DMS 273 treated with DMSO at 0.1 percent for 48 hours (cell line): ENCODE measurements at regions not wholly inside any gene's neighbourhood (a gene's known extent, or its start where the extent isn't known, plus 50 kb on each side); places are given as distances from the start of the nearest gene placed in this dataset.
"Not testable (repeated sequence)": the region's sequence is repeated elsewhere in the genome, so short reads cannot be mapped to it uniquely, and the experiment has no call there.

Experiments used
- DNase-seq: peaks from one replicate; lab custom pipeline; 2025; lab: John Stamatoyannopoulos, UW

DNA sequence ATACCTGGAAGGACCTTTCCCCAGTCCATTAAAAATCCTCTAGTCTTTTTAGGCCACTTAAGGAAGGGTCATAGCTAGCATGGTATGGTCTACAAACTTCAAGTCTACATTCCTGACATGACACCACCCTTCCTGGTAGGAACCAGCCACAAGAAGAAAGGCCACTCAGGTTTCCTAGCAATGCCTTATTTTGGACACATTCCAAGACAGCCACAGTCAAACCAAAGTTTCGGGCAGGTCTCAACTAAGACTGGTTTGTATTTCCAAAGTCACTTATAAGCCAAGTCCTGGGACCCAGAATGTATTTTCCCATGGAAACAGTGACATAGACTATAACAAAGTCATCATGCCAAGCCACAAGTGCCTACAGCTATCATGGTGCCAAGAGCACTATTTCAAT is 50.6 kb upstream of the SLC44A3 start:
- no peak for DNase-seq

DNA sequence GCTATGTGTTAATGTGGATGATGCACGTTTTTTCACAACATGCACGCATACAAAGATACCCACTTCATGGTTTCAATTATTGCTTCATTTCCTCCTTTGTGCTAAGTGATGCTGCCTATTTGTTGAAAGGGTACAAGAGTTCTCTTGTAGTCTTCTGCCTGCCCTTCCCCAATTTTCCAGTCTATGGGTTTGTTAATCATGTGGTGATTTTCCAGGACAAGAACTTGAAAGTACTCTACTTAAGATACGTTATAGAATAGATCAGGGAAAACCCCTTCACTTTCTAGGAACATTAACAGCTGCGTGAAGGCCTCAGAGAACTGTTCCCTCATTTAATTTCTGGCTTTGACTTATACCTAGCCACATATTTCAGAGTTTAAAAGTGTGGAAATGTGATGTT is 52.1 kb upstream of the SLC44A3 start:
- DNase-seq = no peak

DNA sequence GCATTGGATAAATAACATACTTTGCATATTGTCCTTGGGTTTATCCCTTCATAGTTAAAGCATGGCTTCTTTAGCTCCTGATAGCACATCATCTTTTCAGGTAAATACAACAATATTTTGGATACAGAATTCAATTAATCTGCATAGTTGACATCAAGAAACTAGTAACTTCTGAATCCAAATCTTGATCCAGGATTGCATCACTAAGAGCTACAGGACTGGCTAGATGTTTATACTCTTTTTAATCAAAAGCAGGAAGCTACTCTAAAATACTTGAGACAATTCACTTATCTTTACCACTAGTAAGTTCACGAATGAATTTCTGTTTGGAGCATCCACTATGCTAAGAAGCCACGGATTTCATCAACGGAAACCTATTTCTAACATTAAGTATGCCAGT is 54.2 kb upstream of the SLC44A3 start:
- no peak for DNase-seq

DNA sequence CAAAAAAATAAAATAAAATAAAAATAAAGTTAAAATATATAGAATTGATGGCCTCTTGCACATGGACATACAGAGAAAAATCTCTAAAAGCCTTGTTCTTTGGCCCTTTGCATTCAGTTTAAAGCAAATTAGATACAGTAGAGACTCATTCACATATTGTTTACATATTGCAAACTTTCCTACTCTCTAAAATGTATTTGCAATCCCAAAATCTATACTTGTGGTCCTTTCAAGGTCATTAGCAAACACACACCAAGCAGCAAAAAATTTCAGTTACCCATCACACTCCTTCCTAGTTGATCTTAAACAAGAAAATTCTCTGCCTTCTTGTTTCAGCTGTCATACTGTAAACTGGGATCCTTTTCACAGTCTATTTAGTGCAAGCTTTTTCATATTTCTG is 61.0 kb upstream of the SLC44A3 start:
- DNase-seq = no peak

DNA sequence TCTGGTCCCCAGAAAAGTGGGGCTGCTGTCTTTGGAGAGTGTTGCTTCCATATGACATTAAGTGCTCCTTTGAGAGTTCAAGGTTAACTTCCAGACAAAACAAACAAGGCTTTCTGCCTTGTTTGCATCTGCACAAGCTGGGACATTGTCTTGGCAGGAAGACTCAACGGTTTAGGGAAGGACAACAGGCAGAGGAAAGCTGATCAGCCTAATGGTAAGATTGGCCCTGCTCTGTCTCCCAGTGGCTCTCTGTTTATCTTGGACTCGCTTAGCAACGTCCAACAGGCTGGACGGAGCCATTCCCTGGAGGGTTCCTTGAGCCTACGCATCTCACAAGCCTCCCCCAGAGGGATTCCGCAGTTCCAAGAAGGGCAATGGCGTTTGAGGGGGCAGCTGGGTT is 62.2 kb upstream of the SLC44A3 start:
- no peak for DNase-seq

DNA sequence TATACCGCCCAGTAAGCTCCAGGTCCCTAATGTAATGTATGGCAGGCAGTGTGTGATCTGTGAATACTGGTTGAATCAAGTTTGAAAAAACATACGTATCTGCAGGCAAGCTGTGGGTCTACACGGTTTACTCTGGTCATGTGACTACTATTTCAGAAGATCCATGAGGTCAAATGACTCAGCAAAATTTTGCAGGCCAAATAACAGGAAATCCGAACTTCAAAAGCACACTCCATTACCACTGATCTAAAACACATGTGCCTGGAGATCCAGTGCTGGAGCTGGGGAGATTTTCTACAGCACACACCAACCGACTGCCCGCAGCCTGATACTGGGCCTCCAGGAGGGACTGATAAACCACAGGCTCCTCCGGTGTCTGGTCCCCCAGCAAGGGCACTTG is 64.5 kb upstream of the SLC44A3 start:
- DNase-seq = no peak

DNA sequence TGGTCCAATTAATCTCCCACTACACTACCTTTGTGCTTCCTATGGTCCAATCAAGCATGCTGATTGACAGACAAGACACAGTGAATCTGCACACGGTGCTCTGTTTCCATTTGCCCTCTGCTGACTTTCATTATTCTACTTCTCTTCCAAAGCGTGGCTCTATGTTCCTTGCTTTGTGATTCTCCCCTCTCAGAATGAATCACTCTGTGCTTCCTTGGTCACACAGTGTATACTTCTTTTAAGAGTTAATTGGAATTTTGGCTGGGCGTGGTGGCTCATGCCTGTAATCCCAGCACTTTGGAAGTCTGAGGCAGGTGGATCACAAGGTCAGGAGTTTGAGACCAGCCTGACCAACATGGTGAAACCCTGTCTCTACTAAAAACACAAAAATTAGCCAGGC is 65.1 kb upstream of the SLC44A3 start:
- DNase-seq = not testable (repeated sequence)

DNA sequence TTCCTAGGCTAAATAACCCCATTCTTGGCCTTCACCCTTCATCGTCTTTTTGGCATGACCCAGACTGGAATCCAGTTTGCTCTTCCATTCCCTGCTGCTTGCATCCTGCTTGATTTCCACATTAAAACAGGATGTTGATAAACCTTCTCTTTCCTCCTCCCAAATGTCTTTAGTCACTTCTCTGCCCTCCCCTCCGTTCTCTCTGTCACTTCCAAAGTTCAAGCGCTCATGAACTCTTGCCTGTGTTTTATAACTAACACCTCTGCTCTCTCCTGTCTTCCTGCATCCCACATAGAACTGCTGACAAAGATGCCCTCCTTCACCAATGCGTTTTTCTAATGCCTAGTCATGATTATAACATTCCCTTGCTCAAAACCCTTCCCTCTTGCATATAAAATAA is 65.6 kb upstream of the SLC44A3 start:
- DNase-seq = no peak

DNA sequence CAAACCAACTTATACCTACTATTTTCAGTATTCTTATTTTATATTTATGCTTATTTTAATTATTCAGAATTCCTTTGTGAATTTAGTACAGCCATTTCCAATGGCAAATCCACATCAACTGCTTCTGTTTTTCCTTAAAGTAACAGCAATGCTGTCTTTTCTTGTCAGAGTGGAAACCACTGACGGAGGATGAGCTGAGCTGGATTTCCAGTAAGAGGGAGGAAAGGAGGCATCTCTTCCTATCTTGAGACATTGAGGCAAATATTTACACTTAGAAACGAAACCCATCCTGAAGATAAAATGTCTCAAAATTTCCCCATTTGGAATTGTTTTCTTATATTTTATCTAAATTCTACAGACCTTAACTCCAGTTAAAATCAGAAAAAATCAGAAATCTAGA is 66.1 kb upstream of the SLC44A3 start:
- DNase-seq = no peak

DNA sequence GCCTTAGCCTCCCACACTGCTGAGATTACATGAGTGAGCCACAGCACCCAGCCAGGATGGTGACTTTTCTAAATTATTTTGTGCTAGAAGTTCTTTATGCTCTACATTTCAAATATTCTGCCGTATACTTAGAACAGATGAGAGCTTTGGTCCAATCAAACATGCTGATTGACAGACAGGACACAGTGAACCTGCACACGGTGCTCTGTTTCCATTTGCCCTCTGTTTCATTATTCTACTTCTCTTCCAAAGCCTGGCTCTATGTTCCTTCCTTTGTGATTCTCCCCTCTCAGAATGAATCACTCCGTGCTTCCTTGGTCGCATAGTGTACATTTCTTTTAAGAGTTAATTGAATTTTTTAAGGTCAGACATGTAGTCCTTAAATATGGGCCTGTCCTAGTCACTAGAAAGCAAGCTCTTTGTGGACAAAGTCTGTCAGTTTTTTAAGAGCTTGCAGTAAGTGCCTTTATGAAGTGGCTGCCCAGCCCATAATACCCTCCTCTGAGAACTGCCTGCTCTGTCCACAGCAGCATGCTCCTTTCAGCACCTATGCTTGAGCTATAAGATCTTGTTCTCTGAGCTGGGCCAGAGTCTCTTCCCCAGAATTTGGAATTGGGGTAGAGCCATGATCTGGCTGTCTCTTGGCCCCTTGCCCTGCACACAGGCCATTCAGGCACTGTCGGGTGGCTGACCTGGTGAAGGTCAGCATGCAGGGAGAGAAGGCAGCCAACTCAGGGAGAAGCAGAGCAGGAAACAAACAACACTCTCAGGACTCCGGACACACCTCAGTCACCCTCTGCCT is 66.8 kb upstream of the SLC44A3 start:
- no peak for DNase-seq

DNA sequence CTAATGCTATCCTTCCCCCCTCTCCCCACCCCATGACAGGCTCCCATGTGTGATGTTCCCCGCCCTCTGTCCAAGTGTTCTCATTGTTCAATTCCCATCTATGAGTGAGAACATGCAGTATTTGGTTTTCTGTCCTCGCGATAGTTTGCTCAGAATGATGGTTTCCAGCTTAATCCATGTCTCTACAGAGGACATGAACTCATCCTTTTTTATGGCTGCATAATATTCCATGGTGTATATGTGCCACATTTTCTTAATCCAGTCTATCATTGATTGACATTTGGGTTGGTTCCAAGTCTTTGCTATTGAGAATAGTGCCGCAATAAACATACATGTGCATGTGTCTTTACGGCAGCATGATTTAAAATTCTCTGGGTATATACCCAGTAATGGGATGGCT is 68.7 kb upstream of the SLC44A3 start:
- DNase-seq = not testable (repeated sequence)

DNA sequence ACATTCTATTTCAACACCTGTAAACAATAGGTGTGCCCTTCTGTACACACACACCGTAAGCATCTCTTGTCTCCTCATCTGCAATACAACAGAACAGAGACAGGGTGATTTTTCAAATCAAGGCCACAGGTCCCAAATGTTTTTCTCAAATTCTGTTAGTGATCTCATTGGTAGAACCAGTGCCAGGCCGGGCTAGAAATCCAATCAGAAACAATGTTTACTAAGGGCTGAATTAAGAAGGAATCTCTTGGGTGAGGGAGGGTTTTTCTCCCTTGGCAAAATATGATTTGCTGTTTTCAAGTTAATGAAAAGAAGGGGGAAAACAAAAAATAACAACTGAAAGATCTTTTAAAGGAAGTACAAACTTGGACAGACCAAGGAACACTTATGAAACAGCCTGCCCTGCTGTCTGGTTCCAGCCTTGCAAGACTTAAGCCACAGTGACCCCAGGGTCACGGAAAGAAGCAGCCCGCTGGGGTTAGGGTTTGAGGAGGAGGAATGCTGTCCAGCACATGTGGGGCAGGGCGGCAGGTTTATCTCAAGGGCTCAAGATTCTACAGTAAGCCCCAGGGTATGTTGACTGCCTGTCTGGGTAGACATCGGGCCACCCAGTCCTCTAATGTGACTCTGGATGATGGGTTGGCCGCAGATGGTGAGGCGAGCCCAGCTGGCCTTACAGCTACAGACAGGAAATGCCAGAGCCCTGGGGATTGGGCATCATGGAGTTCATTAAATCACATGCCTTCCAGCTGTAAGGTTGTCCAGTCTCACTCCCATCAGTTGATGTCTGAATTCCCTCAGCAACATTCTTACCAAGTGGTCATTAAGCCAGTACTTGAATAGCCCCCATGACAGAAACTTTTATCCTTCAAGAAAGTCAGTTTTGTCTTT is 73.3 kb upstream of the SLC44A3 start:
- no peak for DNase-seq

DNA sequence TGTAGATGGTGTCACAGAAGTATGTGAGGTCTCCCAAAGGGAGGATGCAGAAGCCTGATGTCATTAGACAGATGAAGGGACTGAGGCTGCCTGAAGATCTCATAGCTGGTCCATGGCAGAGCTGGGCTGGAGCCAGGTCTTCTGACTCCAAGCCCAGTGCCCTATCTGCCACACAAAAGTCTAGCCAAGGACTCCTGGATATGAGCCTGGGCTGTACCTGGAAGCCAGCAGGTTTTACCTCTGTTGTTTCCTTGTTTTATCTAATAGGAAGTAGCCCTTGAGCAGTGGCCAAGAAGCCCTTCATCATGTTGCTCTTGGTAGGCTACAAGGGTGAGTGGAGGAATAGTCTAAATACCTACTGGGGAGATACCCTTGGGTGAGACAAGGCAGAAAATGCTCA is 74.4 kb upstream of the SLC44A3 start:
- no peak for DNase-seq

DNA sequence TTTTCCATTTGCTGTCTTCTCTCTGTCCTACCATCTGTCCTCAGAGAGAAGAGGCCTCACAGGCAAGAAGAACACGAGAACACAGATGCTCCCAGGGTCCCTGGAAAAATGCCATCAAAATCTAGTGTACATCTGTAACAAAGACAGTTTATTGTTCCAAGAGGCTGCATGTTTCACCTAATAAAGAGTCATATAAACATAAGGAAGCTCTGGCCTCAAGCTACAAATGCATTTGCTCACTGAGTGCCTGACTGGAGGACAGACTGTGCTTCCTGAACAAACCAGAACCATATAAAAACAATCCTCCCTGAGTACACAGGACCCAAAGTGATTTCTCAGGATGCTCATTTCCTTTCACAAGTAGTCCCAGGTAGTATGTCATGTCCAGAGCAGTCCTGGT is 76.3 kb upstream of the SLC44A3 start:
- DNase-seq = no peak

DNA sequence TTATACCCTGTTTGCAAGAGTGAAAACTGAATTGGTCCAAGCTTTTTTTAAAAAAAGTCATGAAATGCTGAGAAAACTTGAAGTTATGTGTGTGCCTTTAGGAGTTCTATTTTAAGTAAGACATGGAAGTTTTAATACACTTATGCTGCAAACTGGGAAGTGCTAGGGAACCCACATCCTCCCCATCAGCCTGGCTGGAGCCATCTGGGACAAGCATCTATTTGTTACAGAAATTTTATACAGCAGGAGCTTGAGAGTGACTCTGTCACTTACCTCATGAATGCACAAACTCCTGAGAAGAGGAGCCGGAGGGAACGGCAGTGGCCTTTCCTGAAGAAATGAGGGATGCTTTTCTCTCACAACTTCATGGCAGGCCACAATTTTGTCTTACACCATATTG is 78.2 kb upstream of the SLC44A3 start:
- DNase-seq = no peak

DNA sequence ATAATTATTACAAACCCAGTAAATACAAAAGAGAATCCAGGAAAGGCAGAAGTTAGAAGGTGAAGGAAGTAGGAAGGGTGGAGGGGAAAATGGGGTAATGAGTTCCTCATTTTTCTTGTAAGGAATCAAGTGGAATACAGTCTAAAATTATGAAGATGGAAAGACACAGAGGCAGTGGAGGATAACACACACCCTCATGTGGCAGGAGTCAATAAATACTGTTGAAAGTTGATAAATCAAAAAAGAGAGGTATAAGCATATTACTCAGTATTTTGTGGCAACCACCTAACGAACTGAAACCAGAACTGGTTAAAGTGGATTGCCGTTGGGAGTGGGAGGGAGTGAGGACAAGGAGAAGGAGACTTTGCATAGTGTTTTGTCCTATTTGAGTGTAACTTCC is 78.6 kb upstream of the SLC44A3 start:
- no peak for DNase-seq

DNA sequence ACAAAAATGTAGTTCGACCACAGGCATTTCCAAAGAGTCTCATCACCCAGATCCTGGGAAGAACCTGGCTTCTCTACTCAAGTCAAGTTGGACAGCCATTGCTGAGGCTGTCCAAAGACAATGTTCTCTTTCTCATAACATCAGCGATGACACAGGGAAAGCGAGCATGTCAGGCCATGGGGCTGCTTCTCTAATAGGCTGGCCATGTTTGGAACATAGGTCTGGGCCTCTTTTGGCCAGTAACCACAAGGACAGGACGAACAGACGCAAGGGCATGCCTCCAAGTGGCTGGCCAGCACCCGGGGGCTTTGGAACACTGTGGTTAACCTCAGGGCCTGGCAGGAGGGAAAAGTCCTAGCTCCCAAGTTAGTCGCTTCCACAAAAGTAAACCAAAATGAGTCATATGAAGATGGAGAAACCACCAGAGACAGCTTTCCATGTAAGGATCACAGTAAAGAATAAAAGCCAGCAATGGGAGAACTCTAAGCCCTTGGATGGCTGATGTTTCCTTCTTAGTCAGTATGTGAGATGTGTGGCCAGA is 80.6 kb upstream of the SLC44A3 start:
- DNase-seq = no peak

DNA sequence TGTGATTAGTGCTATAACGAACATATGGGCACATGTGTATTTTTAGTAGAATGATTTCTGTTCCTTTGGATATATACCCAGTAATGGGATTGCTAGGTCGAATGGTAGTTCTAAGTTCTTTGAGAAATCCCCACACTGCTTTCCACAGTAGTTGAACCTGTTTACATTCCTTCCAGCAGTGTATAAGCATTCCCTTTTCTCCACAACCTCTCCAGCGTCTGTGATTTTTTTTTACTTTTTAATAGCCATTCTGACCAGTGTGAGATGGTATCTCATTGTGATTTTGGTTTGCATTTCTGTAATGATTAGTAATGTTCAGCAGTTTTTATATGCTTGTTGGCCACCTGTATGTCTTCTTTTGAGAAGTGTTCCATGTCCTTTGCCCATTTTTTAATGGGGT is 81.8 kb upstream of the SLC44A3 start:
- no peak for DNase-seq

DNA sequence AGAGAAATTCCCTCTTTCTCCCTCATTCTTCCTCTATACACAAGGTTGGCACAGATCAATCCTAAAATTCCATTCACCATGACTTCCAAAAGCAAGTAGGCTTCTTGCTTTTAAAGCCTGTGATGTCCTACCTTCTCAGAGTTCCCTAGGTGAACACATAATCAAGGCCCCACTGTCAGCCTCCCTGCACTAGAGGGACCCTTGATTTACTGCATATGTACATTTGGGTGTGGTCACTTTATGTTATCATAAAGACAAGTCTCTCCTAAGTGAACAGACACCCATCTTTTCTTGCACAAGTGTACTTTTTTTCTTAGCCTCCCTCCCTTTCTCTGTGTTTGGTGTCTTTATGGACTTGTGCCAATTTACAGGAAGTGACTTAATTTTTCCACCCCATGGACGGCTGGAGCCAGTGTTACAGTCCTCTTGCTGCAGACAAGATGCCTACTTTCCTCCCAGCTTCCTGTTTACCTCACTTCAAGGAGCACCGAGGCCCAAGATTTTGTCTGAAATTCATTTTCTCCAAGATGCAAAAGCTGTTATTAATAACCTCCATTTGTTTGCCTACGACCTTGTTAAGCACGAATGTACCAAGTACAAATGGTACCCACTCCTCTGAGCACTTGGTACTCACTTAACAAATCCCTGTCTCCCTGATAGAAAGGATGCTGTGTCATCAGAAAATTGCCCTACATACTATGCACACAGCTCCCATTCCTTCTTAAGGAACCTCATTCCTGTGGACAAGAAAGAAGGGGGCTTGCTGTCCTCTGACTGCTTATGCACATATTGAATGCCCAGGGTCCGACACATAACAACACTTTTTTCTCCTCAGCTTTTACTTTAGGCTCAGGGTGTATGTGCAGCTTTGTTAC is 82.8 kb upstream of the SLC44A3 start:
- DNase-seq = no peak

DNA sequence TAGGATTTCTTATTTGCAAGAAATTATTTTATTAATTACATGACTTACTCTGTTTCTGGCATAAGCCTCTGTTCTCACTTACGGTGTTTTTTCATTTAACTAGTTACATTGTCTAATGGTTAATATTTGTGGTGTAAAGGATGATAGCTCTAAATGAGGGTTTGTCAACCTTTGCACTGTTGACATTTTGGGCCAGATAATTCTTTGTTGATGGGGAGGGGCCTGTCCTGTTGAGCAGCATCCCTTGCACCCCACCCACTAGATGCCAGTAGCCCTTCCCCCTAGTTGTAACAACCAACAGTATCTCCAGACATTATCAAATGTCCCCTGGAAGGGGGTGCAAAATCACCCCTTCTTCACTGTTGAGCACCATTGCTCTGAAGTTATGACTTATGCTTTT is 83.6 kb upstream of the SLC44A3 start:
- DNase-seq = no peak

DNA sequence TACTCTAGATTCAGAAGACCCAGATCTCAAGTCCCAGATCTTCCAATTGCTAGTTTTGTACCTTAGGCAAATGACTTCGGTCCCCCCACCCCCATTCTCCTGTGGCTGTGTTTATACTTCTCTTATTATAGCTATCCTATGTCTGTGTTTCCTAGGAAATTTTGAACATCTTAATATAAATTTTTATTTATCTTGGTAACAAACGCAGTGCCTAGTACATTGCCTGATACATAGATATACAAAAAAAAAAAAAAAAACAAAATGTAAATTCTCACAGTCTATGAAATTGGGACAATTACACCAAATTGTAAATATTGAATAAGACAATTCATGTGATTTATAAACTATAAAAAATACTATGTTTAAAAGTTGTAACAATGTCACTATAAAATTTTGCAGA is 84.1 kb upstream of the SLC44A3 start:
- DNase-seq = no peak
